GM20431 (cell line): ENCODE measurements at regions not wholly inside any gene's neighbourhood (a gene's known extent, or its start where the extent isn't known, plus 50 kb on each side); places are given as distances from the start of the nearest gene placed in this dataset.

Experiments
- in situ Hi-C: fragments of 300-500 bp; cut with MseI, MboI; formaldehyde crosslinking; loops from one replicate; pipeline ENCODE4 v1.15.0; 2020; ENCODE audit warnings: low sequenced_read_pairs; ENCODE audit not compliant: unreplicated experiment

DNA sequence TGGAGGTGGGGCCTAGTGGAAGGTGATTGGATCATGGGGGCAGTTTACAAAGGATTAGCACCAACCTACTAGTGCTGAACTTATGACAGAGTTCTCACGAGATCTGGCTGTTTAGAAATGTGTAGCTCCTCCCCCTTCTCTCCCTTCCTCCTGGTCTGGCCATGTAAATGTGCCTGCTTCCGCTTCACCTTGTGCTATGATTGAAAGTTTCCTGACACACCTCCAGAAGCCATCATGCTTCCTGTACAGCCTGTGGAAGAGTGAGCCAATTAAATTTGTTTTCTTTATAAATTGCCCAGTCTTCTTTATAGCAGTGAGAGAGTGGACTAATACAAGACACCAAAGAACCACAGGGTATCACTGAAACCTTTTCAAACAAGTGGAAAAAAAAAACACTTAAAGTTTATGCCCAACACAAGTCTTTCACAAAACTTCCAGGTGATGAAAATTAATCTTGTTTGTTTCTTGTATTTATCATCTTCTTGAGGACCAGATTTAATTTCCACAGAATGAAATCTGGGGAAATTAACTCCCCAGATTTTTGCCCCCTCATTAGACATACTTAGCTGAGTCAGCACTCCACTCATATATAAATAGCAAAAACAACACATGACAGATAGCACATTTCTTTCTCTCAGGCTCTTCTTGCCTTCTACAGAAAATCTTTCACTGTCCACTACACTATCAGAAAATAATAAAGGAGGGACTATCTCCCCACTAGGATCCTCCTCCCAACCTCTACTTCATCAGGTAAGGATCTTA lies 847.2 kb downstream of the TUSC7 start:
- in situ Hi-C loops = no loop called here

DNA sequence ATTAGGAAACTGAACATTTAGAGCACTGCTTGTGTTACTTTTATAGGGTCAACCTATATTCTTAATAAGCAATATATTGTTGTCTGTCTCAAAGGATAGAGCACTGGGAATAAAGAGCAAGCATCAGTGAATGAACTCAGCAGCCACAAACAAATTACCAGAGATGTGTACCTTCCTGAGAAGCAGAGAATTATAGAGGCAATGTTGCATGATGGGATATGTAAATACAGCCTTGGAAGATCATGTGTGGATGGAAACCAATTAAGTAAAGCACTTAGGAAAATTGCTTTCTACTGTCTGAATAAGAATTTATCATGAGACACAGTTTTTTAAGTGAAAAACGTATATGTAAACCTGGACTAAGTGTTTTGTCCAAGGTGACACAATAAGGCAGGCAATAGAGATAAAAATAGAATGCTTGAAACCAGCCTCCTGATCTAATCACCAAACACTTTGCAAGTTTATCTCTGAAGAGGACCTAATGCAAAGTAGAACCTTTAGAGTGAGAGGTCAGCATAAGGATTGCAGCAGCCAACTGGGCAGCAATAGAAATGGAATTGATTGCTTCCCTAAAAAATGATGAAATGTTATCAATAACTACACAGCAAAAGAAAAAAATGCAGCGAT lies 848.0 kb downstream of the TUSC7 start:
- in situ Hi-C loops = no loop called here

DNA sequence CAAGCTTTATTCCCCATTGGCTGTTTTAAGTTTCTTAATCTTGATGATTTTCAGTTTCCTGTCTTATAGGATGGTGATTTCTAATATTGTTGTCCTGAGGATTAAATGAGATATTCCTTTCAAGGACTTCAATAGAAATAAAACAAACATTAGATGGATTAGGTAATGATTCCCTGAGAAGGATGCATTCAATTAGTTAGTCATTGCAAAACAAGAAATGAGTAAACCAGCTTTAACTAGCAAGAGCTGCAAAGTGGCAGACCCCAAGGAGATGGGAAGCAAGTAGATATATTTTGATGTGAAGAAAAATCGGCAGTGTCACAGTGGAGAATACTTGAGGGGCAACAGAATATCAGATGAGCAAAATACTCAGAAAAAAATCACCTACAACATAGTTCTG lies 849.1 kb downstream of the TUSC7 start:
- in situ Hi-C loops = no loop called here

- in situ Hi-C loops = no loop called here
Measured at GRCh38 chr3:117562000-117562399, 852.4 kb downstream of the TUSC7 start.

GRCh38 chr3:117563063-117563462 lies 853.5 kb downstream of the TUSC7 start:
- in situ Hi-C loops = no loop called here

- in situ Hi-C loops = no loop called here
Measured at GRCh38 chr3:117565777-117566176, 856.2 kb downstream of the TUSC7 start.

- in situ Hi-C loops = no loop called here
Measured at GRCh38 chr3:117566926-117567325, 857.3 kb downstream of the TUSC7 start.

DNA sequence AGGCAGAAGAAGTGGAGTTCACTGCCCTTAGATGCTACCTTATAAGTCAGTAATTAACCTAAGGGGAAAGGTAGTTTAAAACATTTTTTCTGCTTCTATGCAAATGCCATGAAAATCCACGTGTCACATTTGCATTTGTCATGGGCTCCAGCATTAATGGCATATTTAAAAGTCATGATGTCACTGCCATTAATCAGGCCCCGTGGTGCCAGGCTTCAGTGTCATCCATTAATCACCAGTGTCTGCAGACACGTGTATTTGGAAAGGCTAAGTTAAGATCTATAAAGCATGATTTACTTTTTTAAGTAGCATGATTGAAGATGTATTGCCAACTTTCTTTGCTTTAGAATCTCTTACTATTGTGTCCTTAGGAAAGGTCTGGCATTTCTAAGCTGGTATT lies 857.8 kb downstream of the TUSC7 start:
- in situ Hi-C loops = no loop called here

GRCh38 chr3:117567906-117568305 lies 858.3 kb downstream of the TUSC7 start:
- in situ Hi-C loops = no loop called here

GRCh38 chr3:117572786-117573185 lies 863.2 kb downstream of the TUSC7 start:
- in situ Hi-C loops = no loop called here

- in situ Hi-C loops = no loop called here
Measured at GRCh38 chr3:117580806-117581205, 871.2 kb downstream of the TUSC7 start.

- in situ Hi-C loops = no loop called here
Measured at GRCh38 chr3:117586161-117586560, 876.6 kb downstream of the TUSC7 start.

GRCh38 chr3:117587416-117587815 lies 877.8 kb downstream of the TUSC7 start:
- in situ Hi-C loops = no loop called here

DNA sequence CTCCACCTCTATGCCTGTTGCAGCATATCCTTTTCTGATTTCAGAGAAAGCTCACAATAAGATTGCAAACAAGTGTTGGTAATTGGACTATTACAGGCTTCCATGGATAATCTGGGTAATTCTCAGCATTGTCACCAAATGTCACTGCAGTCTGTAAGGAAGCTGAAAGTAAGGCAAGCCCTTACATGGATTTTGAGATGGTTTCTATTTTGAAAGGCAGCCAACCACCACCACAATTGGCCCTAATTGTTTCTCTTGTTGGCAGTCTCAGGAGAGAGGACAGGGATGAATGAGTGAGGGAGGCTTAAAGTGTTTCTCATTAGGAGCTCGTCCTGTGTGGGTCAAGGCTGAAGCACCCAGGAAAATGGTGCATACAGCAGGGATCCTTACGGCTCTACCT lies 879.9 kb downstream of the TUSC7 start:
- in situ Hi-C loops = no loop called here

GRCh38 chr3:117595615-117596014 lies 886.0 kb downstream of the TUSC7 start:
- in situ Hi-C loops = no loop called here

- in situ Hi-C loops = no loop called here
Measured at GRCh38 chr3:117596503-117596902, 886.9 kb downstream of the TUSC7 start.

DNA sequence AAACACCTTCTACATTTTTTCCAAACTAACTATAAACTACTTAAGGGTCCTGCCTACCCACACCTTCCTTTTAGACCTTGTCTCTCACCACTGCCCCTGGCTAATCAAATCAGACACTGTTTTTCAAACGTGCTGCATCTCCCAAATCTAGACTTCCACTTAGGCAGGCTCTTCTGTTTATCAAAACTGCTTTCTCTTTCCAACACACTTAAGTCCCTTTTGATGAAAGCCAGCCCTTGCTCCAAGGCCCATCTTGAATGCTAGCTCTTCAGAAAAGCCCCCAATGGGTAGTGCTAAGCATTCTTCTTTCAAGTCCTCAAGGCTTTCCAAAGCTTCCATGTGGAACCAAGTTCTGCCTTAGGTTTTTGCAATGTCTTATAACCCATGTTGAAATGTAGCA lies 888.3 kb downstream of the TUSC7 start:
- in situ Hi-C loops = no loop called here

- in situ Hi-C loops = no loop called here
Measured at GRCh38 chr3:117600112-117600511, 890.5 kb downstream of the TUSC7 start.

DNA sequence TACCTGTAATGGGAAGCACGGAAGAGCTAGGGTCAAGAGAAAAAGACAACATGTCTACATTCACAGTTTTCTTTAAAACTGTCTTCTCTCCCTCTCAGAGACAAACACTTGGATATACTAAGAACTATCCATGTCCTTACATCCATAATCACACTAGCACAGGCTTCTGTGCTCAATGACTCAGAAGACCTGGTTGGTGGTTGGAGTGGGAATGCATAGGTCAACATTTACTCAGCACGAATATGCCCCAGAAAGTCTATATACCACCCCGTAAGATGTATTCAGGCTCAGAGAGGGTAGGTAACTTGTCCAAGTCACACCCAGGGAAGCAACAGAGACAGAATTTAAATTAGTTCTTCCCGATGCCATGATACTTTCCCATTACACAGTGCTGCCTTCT lies 891.1 kb downstream of the TUSC7 start:
- in situ Hi-C loops = no loop called here

GRCh38 chr3:117602058-117602644 lies 892.6 kb downstream of the TUSC7 start:
- in situ Hi-C loops = no loop called here

GRCh38 chr3:117603097-117603496 lies 893.5 kb downstream of the TUSC7 start:
- in situ Hi-C loops = no loop called here

- in situ Hi-C loops = no loop called here
Measured at GRCh38 chr3:117606866-117607265, 897.3 kb downstream of the TUSC7 start.
